ENCODE measurements at regions not wholly inside any gene's neighbourhood (a gene's known extent, or its start where the extent isn't known, plus 50 kb on each side); places are given as distances from the start of the nearest gene placed in this dataset.

DNA sequence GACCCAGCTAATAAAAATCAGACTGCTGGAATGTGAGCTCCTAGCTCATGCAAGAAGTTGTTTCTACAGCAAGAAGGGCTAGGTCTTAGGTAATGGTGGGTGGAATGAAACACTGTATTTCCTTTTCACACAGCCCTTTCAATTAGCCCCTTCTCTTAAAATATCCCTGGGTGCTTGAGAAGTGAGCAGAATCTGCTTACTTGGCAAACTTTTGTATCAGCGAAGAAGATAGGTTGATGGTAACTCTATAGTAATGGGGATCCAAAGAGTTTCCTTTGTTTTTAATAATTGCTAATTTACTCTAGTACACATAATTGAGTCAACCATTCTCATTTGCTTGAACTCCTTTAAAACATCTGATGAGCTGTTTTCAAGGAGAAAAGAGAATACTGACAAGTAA lies 100.6 kb upstream of the FSCB start:
- DNase-seq (ENCODE audit: low spot score) (no peak), ATAC-seq (no peak), FAIRE-seq (no peak)
- POLR2A ChIA-PET, result no interaction called here
- 7% methylated on average over 1 of the region's 1 CpG for WGBS (ENCODE audit: low lambda C conversion rate)
- Histone ChIP-seq H3K36me3 (replicated peaks in 1 of 2; ENCODE audit: control insufficient read depth in 1 of 2, insufficient read depth in 2 of 2, low read length in 2 of 2) (no peaks in the 10 kb centered on the region), H3K4me3 (replicated peaks in 1 of 3; ENCODE audit: insufficient read depth in 1 of 3, low read depth in 2 of 3, low read length in 3 of 3) (no peak overlapping the region), H3K9me3 (ENCODE audit: low read length) (no peaks in the 10 kb centered on the region), H4K20me1 (ENCODE audit: insufficient read depth, low read length) (no peaks in the 10 kb centered on the region), H3K79me2 (ENCODE audit: insufficient read depth, low read length) (no peaks in the 10 kb centered on the region), H3K27me3 (ENCODE audit: control insufficient read depth in 1 of 2, insufficient read depth in 2 of 2, low read length in 2 of 2) (no peaks in the 10 kb centered on the region), H3K9ac (ENCODE audit: insufficient read depth, low read depth, low read length) (no peak overlapping the region), H2AFZ (ENCODE audit: low read length) (no peak overlapping the region), H3K4me1 (ENCODE audit: insufficient read depth, low read length) (no peaks in the 10 kb centered on the region), H3K4me2 (ENCODE audit: low read depth, low read length) (no peak overlapping the region), H3K27ac (ENCODE audit: extremely low read length, insufficient read depth, low read length) (no peak overlapping the region)
- intact Hi-C loops (cut with micrococcal nuclease; ENCODE audit: unreplicated experiment) (no loop called here), in situ Hi-C loops (cut with HindIII; ENCODE audit: extremely low pct_ligation_motif_present, low pct_unique_long_range_greater_than_20kb) (no loop called here)
- CTCF ChIA-PET (ENCODE audit: low intra/inter-chr PET ratio, low total read pairs), result no interaction called here
- 0 out of 2 replicates have a peak, but pooled peaks have one; percentile 46 for TF ChIP-seq MAFF (IDR thresholded peaks at IDR 0.05; ENCODE audit: low read depth, low read length)
- no peak for TF ChIP-seq PAWR (CRISPR knock-in tag; IDR thresholded peaks at IDR 0.05; ENCODE audit: borderline replicate concordance)
- no peak for TF ChIP-seq PITX1 (CRISPR knock-in tag; IDR thresholded peaks at IDR 0.05)
- TF ChIP-seq MAFK (conservative IDR thresholded peaks at IDR 0.05 in 1 of 2, IDR thresholded peaks at IDR 0.05 in 1 of 2; ENCODE audit: low read length in 2 of 2), result peak; percentile 56 to 64; a peak in 3 of 4 replicates
- BruUV-seq (replicated peaks), result no TSS peak

- ATAC-seq, result no peak
- Histone ChIP-seq H4K20me1 (ENCODE audit: insufficient read depth, low read length) (no peaks in the 10 kb centered on the region), H3K79me2 (ENCODE audit: insufficient read depth, low read length) (no peaks in the 10 kb centered on the region), H3K36me3 (replicated peaks in 1 of 2; ENCODE audit: control insufficient read depth in 1 of 2, insufficient read depth in 2 of 2, low read length in 2 of 2) (no peaks in the 10 kb centered on the region), H3K4me2 (ENCODE audit: low read depth, low read length) (no peak overlapping the region), H3K9me3 (ENCODE audit: low read length) (no peaks in the 10 kb centered on the region), H2AFZ (ENCODE audit: low read length) (no peak overlapping the region), H3K9ac (ENCODE audit: insufficient read depth, low read depth, low read length) (no peak overlapping the region), H3K27me3 (ENCODE audit: control insufficient read depth in 1 of 2, insufficient read depth in 2 of 2, low read length in 2 of 2) (no peaks in the 10 kb centered on the region), H3K27ac (ENCODE audit: extremely low read length, insufficient read depth, low read length) (no peak overlapping the region), H3K4me1 (ENCODE audit: insufficient read depth, low read length) (no peaks in the 10 kb centered on the region), H3K4me3 (replicated peaks in 1 of 3; ENCODE audit: insufficient read depth in 1 of 3, low read depth in 2 of 3, low read length in 3 of 3) (no peak overlapping the region)
- ChIA-PET CTCF (ENCODE audit: low intra/inter-chr PET ratio, low total read pairs) (no interaction called here), POLR2A (no interaction called here)
- no peak for DNase-seq (ENCODE audit: low spot score)
- TF ChIP-seq TFAP4 (IDR thresholded peaks at IDR 0.05; ENCODE audit: borderline replicate concordance, low read depth), result no peak
- TF ChIP-seq ZNF34 (CRISPR knock-in tag; IDR thresholded peaks at IDR 0.05; ENCODE audit: borderline replicate concordance), result no peak
- TF ChIP-seq ZNF224 (CRISPR knock-in tag; IDR thresholded peaks at IDR 0.05), result no peak
- TF ChIP-seq, protein P1, sequence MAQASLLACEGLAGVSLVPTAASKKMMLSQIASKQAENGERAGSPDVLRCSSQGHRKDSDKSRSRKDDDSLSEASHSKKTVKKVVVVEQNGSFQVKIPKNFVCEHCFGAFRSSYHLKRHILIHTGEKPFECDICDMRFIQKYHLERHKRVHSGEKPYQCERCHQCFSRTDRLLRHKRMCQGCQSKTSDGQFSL (CRISPR knock-in tag; IDR thresholded peaks at IDR 0.05), result no peak
- TF ChIP-seq RXRB (CRISPR knock-in tag; IDR thresholded peaks at IDR 0.05; ENCODE audit: borderline replicate concordance), result no peak
- no peak for TF ChIP-seq HDAC6 (IDR thresholded peaks at IDR 0.05; ENCODE audit: low read depth, low read length)
- TF ChIP-seq NR1H2 (CRISPR knock-in tag; IDR thresholded peaks at IDR 0.05; ENCODE audit: borderline replicate concordance, low read depth), result no peak
- no peak for TF ChIP-seq CAMTA2 (CRISPR knock-in tag; IDR thresholded peaks at IDR 0.05; ENCODE audit: borderline replicate concordance)
- TF ChIP-seq, protein P2, sequence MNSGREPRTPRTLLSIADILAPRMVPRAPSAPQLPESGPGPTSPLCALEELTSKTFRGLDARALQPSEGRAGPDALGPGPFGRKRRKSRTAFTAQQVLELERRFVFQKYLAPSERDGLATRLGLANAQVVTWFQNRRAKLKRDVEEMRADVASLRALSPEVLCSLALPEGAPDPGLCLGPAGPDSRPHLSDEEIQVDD (CRISPR knock-in tag; IDR thresholded peaks at IDR 0.05; ENCODE audit: borderline replicate concordance), result no peak
- no peak for TF ChIP-seq FOXA3 (CRISPR knock-in tag; IDR thresholded peaks at IDR 0.05)
- TF ChIP-seq EZH2 (conservative IDR thresholded peaks at IDR 0.05; ENCODE audit: low read depth, low read length), result no peak
- TF ChIP-seq ZNF484 (CRISPR knock-in tag; IDR thresholded peaks at IDR 0.05; ENCODE audit: borderline replicate concordance, low read depth), result no peak
- TF ChIP-seq ZNF883 (CRISPR knock-in tag; IDR thresholded peaks at IDR 0.05; ENCODE audit: not compliant biosample characterization), result no peak
- no peak for TF ChIP-seq SP1 (IDR thresholded peaks at IDR 0.05)
- TF ChIP-seq SP1 (CRISPR knock-in tag; IDR thresholded peaks at IDR 0.05), result no peak
- no peak for TF ChIP-seq YY1 (IDR thresholded peaks at IDR 0.05; ENCODE audit: insufficient read depth, insufficient replicate concordance, low read depth, low read length)
- no peak for FAIRE-seq
- no TSS peak for BruUV-seq (replicated peaks)
- 0% methylated on average over 3 of the region's 3 CpGs for WGBS (ENCODE audit: low lambda C conversion rate)
- in situ Hi-C loops (cut with HindIII; ENCODE audit: extremely low pct_ligation_motif_present, low pct_unique_long_range_greater_than_20kb) (no loop called here), intact Hi-C loops (cut with micrococcal nuclease; ENCODE audit: unreplicated experiment) (no loop called here)
Observed at GRCh38 chr14:44606576-44606975, 99.5 kb upstream of the FSCB start.

Data from HepG2 (cell line).